ENCODE measurements at regions not wholly inside any gene's neighbourhood (a gene's known extent, or its start where the extent isn't known, plus 50 kb on each side); places are given as distances from the start of the nearest gene placed in this dataset.

GRCh38 chr11:16611926-16612565 lies 126.4 kb upstream of the C11orf58 start:
- H3K36me3 ChIP-seq (ENCODE audit: control insufficient read depth, insufficient read depth, low read length): no peaks in the 10 kb centered on the region
- TF ChIP-seq CTCF (IDR thresholded peaks at IDR 0.05; ENCODE audit: insufficient read depth, low read length, poor library complexity, severe bottlenecking): no peak
- H3K4me3 ChIP-seq (replicated peaks; ENCODE audit: low read depth, low read length): no peak overlapping the region
- H3K27me3 ChIP-seq (replicated peaks; ENCODE audit: control insufficient read depth, insufficient read depth, low read length): peaks cover 8% of the 10 kb centered on the region; the same call in 1 of the 2 replicates
- DNase-seq (ENCODE audit: extremely low read depth, insufficient read length): no peak

GRCh38 chr11:16611401-16611921 lies 127.0 kb upstream of the C11orf58 start:
- H3K4me3 ChIP-seq (replicated peaks; ENCODE audit: low read depth, low read length): no peak overlapping the region
- no peak for TF ChIP-seq CTCF (IDR thresholded peaks at IDR 0.05; ENCODE audit: insufficient read depth, low read length, poor library complexity, severe bottlenecking)
- H3K27me3 ChIP-seq (replicated peaks; ENCODE audit: control insufficient read depth, insufficient read depth, low read length): peaks cover 8% of the 10 kb centered on the region; the same call in 1 of the 2 replicates
- no peaks in the 10 kb centered on the region for H3K36me3 ChIP-seq (ENCODE audit: control insufficient read depth, insufficient read depth, low read length)
- no peak for DNase-seq (ENCODE audit: extremely low read depth, insufficient read length)

GRCh38 chr11:16610738-16611388 lies 127.6 kb upstream of the C11orf58 start:
- peaks cover 8% of the 10 kb centered on the region; the same call in 1 of the 2 replicates for H3K27me3 ChIP-seq (replicated peaks; ENCODE audit: control insufficient read depth, insufficient read depth, low read length)
- H3K4me3 ChIP-seq (replicated peaks; ENCODE audit: low read depth, low read length): no peak overlapping the region
- no peak for DNase-seq (ENCODE audit: extremely low read depth, insufficient read length)
- TF ChIP-seq CTCF (IDR thresholded peaks at IDR 0.05; ENCODE audit: insufficient read depth, low read length, poor library complexity, severe bottlenecking): no peak
- H3K36me3 ChIP-seq (ENCODE audit: control insufficient read depth, insufficient read depth, low read length): no peaks in the 10 kb centered on the region

- Histone ChIP-seq H3K36me3 (ENCODE audit: control insufficient read depth, insufficient read depth, low read length) (no peaks in the 10 kb centered on the region), H3K27me3 (replicated peaks; ENCODE audit: control insufficient read depth, insufficient read depth, low read length) (peaks cover 8% of the 10 kb centered on the region; the same call in 1 of the 2 replicates), H3K4me3 (replicated peaks; ENCODE audit: low read depth, low read length) (no peak overlapping the region)
- TF ChIP-seq CTCF (IDR thresholded peaks at IDR 0.05; ENCODE audit: insufficient read depth, low read length, poor library complexity, severe bottlenecking): no peak
- DNase-seq (ENCODE audit: extremely low read depth, insufficient read length): no peak
Observed at GRCh38 chr11:16610213-16610737, 128.2 kb upstream of the C11orf58 start.

- peaks cover 8% of the 10 kb centered on the region; the same call in 1 of the 2 replicates for H3K27me3 ChIP-seq (replicated peaks; ENCODE audit: control insufficient read depth, insufficient read depth, low read length)
Observed at GRCh38 chr11:16609769-16610168, 128.7 kb upstream of the C11orf58 start.

More at GRCh38 chr11:16609769-16610168, 128.7 kb upstream of the C11orf58 start:
- Histone ChIP-seq H3K36me3 (ENCODE audit: control insufficient read depth, insufficient read depth, low read length) (no peaks in the 10 kb centered on the region), H3K4me3 (replicated peaks; ENCODE audit: low read depth, low read length) (no peak overlapping the region)
- no peak for DNase-seq (ENCODE audit: extremely low read depth, insufficient read length)
- no peak for TF ChIP-seq CTCF (IDR thresholded peaks at IDR 0.05; ENCODE audit: insufficient read depth, low read length, poor library complexity, severe bottlenecking)

Measured in GM06990 (cell line).